Neural cell (in vitro differentiated cells): ENCODE measurements at regions not wholly inside any gene's neighbourhood (a gene's known extent, or its start where the extent isn't known, plus 50 kb on each side); places are given as distances from the start of the nearest gene placed in this dataset.

ENCODE experiments used
- H2AFZ ChIP-seq: fragments of 200-600, 300-800 bp; sonication (generic), shearing (Covaris generic); 2 replicates; pipeline ENCODE4 v1.6.0; 2014; ENCODE audit warnings: low read depth, mild to moderate bottlenecking, antibody characterized with exemption, low read length, moderate library complexity
- H3F3A ChIP-seq: fragments of 200-600 bp; shearing (Covaris generic); 2 replicates; pipeline ENCODE4 v1.6.1; 2016; ENCODE audit warnings: mild to moderate bottlenecking, moderate library complexity, mixed read lengths, antibody characterized with exemption, low read length; ENCODE audit not compliant: insufficient read depth, poor library complexity, severe bottlenecking
- H3K27ac ChIP-seq: fragments of 200-600, 300-800 bp; sonication (generic), shearing (Covaris generic); 2 replicates; pipeline ENCODE4 v1.5.1; 2014; ENCODE audit warnings: mild to moderate bottlenecking, low read length, moderate library complexity
- H3K27me3 ChIP-seq: fragments of 300-800, 200-600 bp; sonication (generic), shearing (Covaris generic); 2 replicates; pipeline ENCODE4 v1.6.0; 2014; ENCODE audit warnings: mild to moderate bottlenecking, low read depth, low read length, moderate library complexity; ENCODE audit not compliant: insufficient read depth
- H3K36me3 ChIP-seq: fragments of 300-800, 200-600 bp; sonication (generic), shearing (Covaris generic); 2 replicates; pipeline ENCODE4 v1.5.1; 2014; ENCODE audit warnings: mild to moderate bottlenecking, antibody characterized with exemption, low read length, moderate library complexity; ENCODE audit not compliant: insufficient read depth
- H3K4me2 ChIP-seq: fragments of 300-800, 200-600 bp; sonication (generic), shearing (Covaris generic); 2 replicates; pipeline ENCODE4 v1.6.0; 2014; ENCODE audit warnings: mild to moderate bottlenecking, low read length
- H3K4me3 ChIP-seq: fragments of 300-800, 200-600 bp; sonication (generic), shearing (Covaris generic); 2 replicates; pipeline ENCODE4 v1.5.1; 2014; ENCODE audit warnings: mild to moderate bottlenecking, low read length, moderate library complexity
- H3K79me2 ChIP-seq: fragments of 200-600 bp; shearing (Covaris generic); replicated peaks from 2 replicates; pipeline ENCODE4 v1.6.0; 2014; ENCODE audit warnings: mild to moderate bottlenecking, low read length, moderate library complexity; ENCODE audit not compliant: insufficient read depth
- H3K9ac ChIP-seq: fragments of 300-800, 200-600 bp; sonication (generic), shearing (Covaris generic); 2 replicates; pipeline ENCODE4 v1.6.1; 2016; ENCODE audit warnings: mild to moderate bottlenecking, low read length, mixed read lengths
- H3K9me2 ChIP-seq: fragments of 200-600 bp; shearing (Covaris generic); 2 replicates; pipeline ENCODE4 v1.6.1; 2016; ENCODE audit warnings: mild to moderate bottlenecking, low read length, mixed read lengths; ENCODE audit not compliant: insufficient read depth
- H3K9me3 ChIP-seq: fragments of 200-600, 300-800 bp; sonication (generic), shearing (Covaris generic); 2 replicates; pipeline ENCODE4 v1.6.1; 2016; ENCODE audit warnings: mild to moderate bottlenecking, mixed run types, low read length, moderate library complexity, mixed read lengths
- H4K20me1 ChIP-seq: fragments of 200-600 bp; shearing (Covaris generic); 2 replicates; pipeline ENCODE4 v1.6.1; 2016; ENCODE audit warnings: mild to moderate bottlenecking, mixed run types; ENCODE audit not compliant: insufficient read depth
- EP300 ChIP-seq: fragments of 450-650 bp; conservative IDR thresholded peaks from 2 replicates; pipeline ENCODE4 v1.6.1; 2014; ENCODE audit warnings: antibody characterized with exemption, mild to moderate bottlenecking, moderate library complexity; ENCODE audit not compliant: poor library complexity, severe bottlenecking
- EZH2 ChIP-seq: fragments of 200-600, 300-800 bp; shearing (Covaris generic), sonication (generic); IDR thresholded peaks from 2 replicates; pipeline ENCODE4 v1.6.1; 2014; ENCODE audit warnings: antibody characterized with exemption, low read length, borderline replicate concordance, mild to moderate bottlenecking; ENCODE audit not compliant: insufficient read depth, poor library complexity, severe bottlenecking
- MXI1 ChIP-seq: fragments of 450-650 bp; conservative IDR thresholded peaks from 2 replicates; pipeline ENCODE4 v1.6.1; 2014; ENCODE audit warnings: antibody characterized with exemption, mild to moderate bottlenecking; ENCODE audit not compliant: poor library complexity, severe bottlenecking
- POLR2AphosphoS5 ChIP-seq: IDR thresholded peaks from 2 replicates; pipeline ENCODE4 v1.6.1; 2012
- RAD21 ChIP-seq: fragments of 450-650 bp; conservative IDR thresholded peaks from 2 replicates; pipeline ENCODE4 v1.6.1; 2014; ENCODE audit warnings: antibody characterized with exemption, mild to moderate bottlenecking, moderate library complexity
- SMC3 ChIP-seq: fragments of 450-650 bp; conservative IDR thresholded peaks from 2 replicates; pipeline ENCODE4 v1.6.1; 2014; ENCODE audit warnings: antibody characterized with exemption, mild to moderate bottlenecking, moderate library complexity; ENCODE audit not compliant: poor library complexity
- TAF1 ChIP-seq: IDR thresholded peaks from 2 replicates; pipeline ENCODE4 v1.6.1; 2012; ENCODE audit warnings: low read depth
- TF ChIP-seq, protein P1 (sequence below): IDR thresholded peaks from 2 replicates; pipeline ENCODE4 v1.6.1; 2012; ENCODE audit warnings: borderline replicate concordance
- TF ChIP-seq, protein P2 (sequence below): fragments of 450-650 bp; IDR thresholded peaks from 2 replicates; pipeline ENCODE4 v1.5.1; 2014; ENCODE audit warnings: antibody characterized with exemption, mild to moderate bottlenecking, moderate library complexity; ENCODE audit not compliant: poor library complexity, severe bottlenecking

DNA sequence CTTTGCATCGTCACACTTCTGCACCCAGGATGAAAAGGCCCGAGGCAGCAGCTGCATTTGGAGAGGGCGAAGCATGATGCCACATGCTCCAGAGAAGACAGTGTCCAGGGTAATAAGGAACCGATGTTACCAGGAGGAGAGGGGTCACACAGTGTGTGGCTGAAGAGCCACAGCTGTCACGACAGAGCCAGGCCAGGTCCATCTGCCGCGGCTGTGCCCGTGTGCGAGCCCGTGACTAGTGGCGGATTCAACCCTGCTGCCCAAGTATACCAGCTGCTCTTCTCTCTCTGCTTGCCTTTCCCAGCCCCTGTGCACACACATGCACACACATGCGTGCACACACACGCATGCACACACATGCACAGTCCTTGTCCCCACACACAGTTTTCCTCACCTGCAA is 1432.5 kb downstream of the BRD1 start:
- TF ChIP-seq, protein P1, sequence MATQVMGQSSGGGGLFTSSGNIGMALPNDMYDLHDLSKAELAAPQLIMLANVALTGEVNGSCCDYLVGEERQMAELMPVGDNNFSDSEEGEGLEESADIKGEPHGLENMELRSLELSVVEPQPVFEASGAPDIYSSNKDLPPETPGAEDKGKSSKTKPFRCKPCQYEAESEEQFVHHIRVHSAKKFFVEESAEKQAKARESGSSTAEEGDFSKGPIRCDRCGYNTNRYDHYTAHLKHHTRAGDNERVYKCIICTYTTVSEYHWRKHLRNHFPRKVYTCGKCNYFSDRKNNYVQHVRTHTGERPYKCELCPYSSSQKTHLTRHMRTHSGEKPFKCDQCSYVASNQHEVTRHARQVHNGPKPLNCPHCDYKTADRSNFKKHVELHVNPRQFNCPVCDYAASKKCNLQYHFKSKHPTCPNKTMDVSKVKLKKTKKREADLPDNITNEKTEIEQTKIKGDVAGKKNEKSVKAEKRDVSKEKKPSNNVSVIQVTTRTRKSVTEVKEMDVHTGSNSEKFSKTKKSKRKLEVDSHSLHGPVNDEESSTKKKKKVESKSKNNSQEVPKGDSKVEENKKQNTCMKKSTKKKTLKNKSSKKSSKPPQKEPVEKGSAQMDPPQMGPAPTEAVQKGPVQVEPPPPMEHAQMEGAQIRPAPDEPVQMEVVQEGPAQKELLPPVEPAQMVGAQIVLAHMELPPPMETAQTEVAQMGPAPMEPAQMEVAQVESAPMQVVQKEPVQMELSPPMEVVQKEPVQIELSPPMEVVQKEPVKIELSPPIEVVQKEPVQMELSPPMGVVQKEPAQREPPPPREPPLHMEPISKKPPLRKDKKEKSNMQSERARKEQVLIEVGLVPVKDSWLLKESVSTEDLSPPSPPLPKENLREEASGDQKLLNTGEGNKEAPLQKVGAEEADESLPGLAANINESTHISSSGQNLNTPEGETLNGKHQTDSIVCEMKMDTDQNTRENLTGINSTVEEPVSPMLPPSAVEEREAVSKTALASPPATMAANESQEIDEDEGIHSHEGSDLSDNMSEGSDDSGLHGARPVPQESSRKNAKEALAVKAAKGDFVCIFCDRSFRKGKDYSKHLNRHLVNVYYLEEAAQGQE = no peak
- no peak for TF ChIP-seq POLR2AphosphoS5
- TF ChIP-seq EZH2 = no peak
- TF ChIP-seq SMC3 = no peak
- no peak for TF ChIP-seq MXI1
- no peak for TF ChIP-seq EP300
- TF ChIP-seq, protein P2, sequence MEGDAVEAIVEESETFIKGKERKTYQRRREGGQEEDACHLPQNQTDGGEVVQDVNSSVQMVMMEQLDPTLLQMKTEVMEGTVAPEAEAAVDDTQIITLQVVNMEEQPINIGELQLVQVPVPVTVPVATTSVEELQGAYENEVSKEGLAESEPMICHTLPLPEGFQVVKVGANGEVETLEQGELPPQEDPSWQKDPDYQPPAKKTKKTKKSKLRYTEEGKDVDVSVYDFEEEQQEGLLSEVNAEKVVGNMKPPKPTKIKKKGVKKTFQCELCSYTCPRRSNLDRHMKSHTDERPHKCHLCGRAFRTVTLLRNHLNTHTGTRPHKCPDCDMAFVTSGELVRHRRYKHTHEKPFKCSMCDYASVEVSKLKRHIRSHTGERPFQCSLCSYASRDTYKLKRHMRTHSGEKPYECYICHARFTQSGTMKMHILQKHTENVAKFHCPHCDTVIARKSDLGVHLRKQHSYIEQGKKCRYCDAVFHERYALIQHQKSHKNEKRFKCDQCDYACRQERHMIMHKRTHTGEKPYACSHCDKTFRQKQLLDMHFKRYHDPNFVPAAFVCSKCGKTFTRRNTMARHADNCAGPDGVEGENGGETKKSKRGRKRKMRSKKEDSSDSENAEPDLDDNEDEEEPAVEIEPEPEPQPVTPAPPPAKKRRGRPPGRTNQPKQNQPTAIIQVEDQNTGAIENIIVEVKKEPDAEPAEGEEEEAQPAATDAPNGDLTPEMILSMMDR = no peak
- no peak for TF ChIP-seq TAF1
- TF ChIP-seq RAD21 = no peak
- no peaks in the 10 kb centered on the region for H3K27me3 ChIP-seq
- no peak overlapping the region for H3K27ac ChIP-seq
- H4K20me1 ChIP-seq = no peaks in the 10 kb centered on the region
- no peaks in the 10 kb centered on the region for H3K79me2 ChIP-seq
- H3K9me2 ChIP-seq = no peaks in the 10 kb centered on the region
- H3K4me3 ChIP-seq = no peak overlapping the region
- H3K9me3 ChIP-seq = peaks cover 4% of the 10 kb centered on the region
- H3K4me2 ChIP-seq = no peak overlapping the region
- H3K36me3 ChIP-seq = no peaks in the 10 kb centered on the region
- no peak overlapping the region for H2AFZ ChIP-seq
- H3K9ac ChIP-seq = no peak overlapping the region
- H3F3A ChIP-seq = no peaks in the 10 kb centered on the region

DNA sequence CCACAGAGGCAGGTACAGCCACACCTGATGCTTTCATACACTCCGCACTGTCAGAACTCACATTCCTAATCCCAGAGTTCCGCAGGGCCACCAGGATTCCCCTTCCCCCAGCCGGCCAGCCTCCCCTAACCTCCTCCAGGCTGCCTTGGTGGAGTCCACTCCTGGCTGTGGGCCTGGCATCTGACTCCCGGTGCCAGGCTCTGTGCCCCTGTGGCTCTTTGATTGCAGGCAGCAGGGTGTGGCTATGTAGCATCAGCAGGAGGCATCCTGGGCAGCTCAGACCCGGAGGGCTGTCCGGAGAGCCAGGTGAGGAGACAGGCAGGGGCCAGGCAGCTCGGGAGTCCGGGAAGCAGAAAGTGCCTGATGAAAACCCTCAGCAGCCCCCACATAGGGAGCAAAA is 1432.9 kb downstream of the BRD1 start:
- H3K27me3 ChIP-seq = no peaks in the 10 kb centered on the region
- no peaks in the 10 kb centered on the region for H3F3A ChIP-seq
- no peak overlapping the region for H3K9ac ChIP-seq
- no peak overlapping the region for H3K4me3 ChIP-seq
- H3K36me3 ChIP-seq = no peaks in the 10 kb centered on the region
- peaks cover 4% of the 10 kb centered on the region for H3K9me3 ChIP-seq
- no peak overlapping the region for H3K4me2 ChIP-seq
- H4K20me1 ChIP-seq = no peaks in the 10 kb centered on the region
- no peak overlapping the region for H2AFZ ChIP-seq
- H3K79me2 ChIP-seq = no peaks in the 10 kb centered on the region
- no peak overlapping the region for H3K27ac ChIP-seq
- H3K9me2 ChIP-seq = no peaks in the 10 kb centered on the region
- TF ChIP-seq EZH2 = no peak
- no peak for TF ChIP-seq TAF1
- TF ChIP-seq, protein P2 = no peak
- no peak for TF ChIP-seq EP300
- no peak for TF ChIP-seq POLR2AphosphoS5
- TF ChIP-seq, protein P1 = no peak
